LNCaP clone FGC (cell line): ENCODE measurements at regions not wholly inside any gene's neighbourhood (a gene's known extent, or its start where the extent isn't known, plus 50 kb on each side); places are given as distances from the start of the nearest gene placed in this dataset.
"Not testable (repeated sequence)": the region's sequence is repeated elsewhere in the genome, so short reads cannot be mapped to it uniquely, and the experiment has no call there.

Source experiments
- DNase-seq: peaks from one replicate; pipeline ENCODE4 v3.0.0-alpha.2; 2011; ENCODE audit warnings: low read depth
- H3K4me3 ChIP-seq: 2 replicates; pipeline ENCODE4 v1.5.1; 2011; ENCODE audit warnings: mild to moderate bottlenecking, low read depth, low read length, control low read depth
- TF ChIP-seq, protein P1 (sequence below): IDR thresholded peaks from 2 replicates; pipeline ENCODE4 v1.5.1; 2012; ENCODE audit warnings: mild to moderate bottlenecking; ENCODE audit not compliant: control insufficient read depth, insufficient read depth; ENCODE audit errors: extremely low read depth

DNA sequence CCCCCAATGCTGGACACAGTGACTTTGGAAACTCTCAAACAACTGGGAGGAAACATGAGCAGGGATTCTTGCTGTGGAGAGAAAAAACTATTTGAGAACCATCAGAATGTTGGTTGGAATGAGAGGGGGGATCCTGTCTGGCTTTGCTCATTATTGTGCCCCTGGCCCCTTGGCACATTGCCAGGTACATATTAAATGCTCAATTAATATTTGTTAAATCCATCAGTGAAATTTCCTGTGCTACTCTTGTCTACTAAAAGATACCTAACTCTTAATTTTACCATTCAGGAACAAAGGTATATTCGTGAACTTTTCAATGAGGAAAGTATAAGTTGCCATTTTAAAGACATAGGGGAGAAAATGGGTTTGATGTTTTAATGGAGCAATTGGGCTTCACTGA, 329.4 kb downstream of the OTUD1 start:
- DNase-seq, result no peak
- no peak overlapping the region for H3K4me3 ChIP-seq
- TF ChIP-seq, protein P1, sequence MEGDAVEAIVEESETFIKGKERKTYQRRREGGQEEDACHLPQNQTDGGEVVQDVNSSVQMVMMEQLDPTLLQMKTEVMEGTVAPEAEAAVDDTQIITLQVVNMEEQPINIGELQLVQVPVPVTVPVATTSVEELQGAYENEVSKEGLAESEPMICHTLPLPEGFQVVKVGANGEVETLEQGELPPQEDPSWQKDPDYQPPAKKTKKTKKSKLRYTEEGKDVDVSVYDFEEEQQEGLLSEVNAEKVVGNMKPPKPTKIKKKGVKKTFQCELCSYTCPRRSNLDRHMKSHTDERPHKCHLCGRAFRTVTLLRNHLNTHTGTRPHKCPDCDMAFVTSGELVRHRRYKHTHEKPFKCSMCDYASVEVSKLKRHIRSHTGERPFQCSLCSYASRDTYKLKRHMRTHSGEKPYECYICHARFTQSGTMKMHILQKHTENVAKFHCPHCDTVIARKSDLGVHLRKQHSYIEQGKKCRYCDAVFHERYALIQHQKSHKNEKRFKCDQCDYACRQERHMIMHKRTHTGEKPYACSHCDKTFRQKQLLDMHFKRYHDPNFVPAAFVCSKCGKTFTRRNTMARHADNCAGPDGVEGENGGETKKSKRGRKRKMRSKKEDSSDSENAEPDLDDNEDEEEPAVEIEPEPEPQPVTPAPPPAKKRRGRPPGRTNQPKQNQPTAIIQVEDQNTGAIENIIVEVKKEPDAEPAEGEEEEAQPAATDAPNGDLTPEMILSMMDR, result no peak

DNA sequence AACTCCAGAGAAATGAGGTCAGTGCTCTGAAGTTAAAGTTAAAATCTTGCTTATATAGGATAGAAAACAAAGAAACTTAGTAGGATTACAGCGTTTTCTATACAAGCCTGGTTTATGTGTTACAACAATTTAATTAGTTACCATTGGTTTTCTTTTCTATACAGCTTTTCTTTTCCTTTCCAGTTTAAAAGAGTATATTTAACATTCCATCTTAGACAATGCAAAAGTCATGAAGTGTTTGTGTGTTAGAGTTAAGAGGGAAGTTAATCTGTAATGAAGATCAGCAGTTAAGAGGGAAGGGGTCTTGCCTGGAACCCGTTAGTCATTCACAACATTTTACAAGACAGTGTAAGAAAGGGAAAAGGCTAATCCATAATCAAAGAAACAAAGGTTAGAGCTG, 338.3 kb downstream of the OTUD1 start:
- no peak overlapping the region for H3K4me3 ChIP-seq
- DNase-seq, result no peak
- TF ChIP-seq, protein P1, result no peak

DNA sequence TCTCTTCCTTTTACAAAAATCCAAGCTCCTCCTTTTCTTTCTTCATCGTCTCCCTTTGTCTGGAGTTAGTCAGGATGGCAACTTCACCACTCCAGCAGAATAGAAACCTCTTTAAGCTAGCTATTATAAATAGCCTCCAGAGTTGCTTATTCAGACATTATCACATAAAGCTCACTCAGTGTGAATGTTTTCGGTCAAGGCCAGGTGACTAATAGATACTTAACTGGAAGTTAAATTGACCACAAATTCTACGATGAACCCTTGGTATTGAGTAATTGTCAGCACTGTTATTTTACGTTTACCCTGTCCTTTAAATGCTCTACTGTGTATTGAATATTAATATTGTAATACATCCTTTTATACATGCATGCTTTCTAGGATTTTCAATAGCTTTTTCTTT, 340.4 kb downstream of the OTUD1 start:
- H3K4me3 ChIP-seq, result no peak overlapping the region
- TF ChIP-seq, protein P1, result no peak
- DNase-seq, result no peak

DNA sequence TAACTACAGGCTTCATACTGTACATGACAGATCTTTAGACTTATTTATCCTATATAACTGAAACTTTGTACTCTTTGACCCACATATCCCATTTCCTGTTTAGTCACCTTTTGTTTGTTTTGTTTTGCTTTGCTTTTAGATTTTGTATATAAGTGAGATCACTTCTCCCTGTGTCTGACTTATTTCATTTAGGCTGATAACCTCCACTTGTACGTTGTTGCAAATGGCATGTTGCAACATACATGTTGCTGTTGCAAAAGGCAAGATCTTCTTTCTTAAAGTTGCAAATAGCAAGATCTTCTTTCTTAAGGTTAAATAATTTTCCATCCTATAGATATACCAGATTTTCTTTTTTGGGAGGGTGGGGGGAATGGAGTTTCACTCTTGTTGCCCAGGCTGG, 341.5 kb downstream of the OTUD1 start:
- no peak overlapping the region for H3K4me3 ChIP-seq
- DNase-seq, result no peak
- TF ChIP-seq, protein P1, result no peak

DNA sequence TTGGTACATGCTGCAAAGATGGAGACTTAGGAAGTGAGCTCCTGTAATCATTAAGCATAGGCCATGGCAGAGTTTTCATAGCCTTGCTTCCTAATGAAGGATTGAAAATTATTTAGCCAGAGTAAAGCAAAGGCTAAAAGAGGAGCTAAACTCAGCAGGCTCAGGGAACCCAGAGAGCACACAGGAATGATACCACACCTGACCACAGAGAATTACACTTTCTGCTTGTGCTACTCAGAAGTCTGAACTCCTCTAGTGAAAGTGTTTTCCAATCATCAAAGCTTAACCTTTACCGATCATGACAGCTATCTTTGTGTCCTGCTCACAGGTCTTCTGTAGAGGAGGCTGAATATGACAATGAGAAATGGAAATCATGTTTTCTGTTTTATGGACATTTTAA, 347.7 kb downstream of the OTUD1 start:
- TF ChIP-seq, protein P1, result no peak
- no peak for DNase-seq
- H3K4me3 ChIP-seq, result no peak overlapping the region

DNA sequence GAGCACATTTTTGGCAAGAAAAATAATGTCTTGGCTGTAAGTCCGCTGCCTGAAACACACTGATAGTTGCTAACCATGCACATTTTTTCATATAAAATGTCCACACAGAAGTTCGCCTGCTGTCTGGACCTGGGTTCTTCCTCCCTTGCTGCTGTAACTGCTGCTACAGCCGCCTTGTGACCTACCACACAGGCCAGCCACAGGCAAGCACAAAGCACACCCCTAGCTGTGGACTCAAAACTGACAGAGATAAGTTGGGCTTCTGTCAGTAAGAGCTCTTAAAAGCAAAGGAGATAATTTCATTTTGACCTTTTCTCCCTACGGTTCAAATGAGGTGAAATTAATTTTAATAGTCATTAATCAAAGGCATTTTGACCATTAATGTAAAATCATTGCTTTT, 354.7 kb downstream of the OTUD1 start:
- DNase-seq, result no peak
- TF ChIP-seq, protein P1, result no peak

DNA sequence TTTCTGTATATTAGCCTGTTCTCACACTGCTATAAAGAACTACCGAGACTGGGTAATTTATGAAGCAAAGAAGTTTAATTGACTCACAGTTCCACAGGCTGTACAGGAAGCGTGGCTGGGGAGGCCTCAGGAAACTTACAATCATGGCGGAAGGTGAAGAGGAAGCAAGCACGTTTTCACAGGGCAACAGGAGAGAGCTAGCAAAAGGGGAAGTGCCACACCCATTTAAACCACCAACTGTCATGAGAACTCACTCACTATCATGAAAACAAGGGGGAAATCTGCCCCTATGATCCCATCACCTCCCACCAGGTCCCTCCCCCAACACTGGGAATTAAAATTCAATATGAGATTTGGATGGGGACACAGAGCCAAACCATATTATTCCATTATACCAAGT, 358.6 kb downstream of the OTUD1 start:
- DNase-seq, H3K4me3 ChIP-seq: not testable (repeated sequence)

More for the DNA sequence above, 354.7 kb downstream of the OTUD1 start:
- H3K4me3 ChIP-seq, result no peak overlapping the region
